K562 (cell line): ENCODE measurements at regions not wholly inside any gene's neighbourhood (a gene's known extent, or its start where the extent isn't known, plus 50 kb on each side); places are given as distances from the start of the nearest gene placed in this dataset.

Experiments
- ELF1 ChIP-seq: fragments of 200-800 bp; sonication (Bioruptor generic); IDR thresholded peaks from 2 replicates; pipeline ENCODE4 v1.6.1; 2016; ENCODE audit warnings: missing genetic modification characterization, missing compliant biosample characterization
- EP300 ChIP-seq: IDR thresholded peaks from 2 replicates; pipeline ENCODE4 v1.6.1; 2012; ENCODE audit warnings: low read length, improper control_type of control experiment
- FUS ChIP-seq: fragments of 200-400 bp; formaldehyde crosslinking; optimal IDR thresholded peaks from 2 replicates; pipeline ENCODE3; 2017; ENCODE audit warnings: low read depth, low read length
- MEIS2 ChIP-seq: fragments of 450-650 bp; IDR thresholded peaks from 2 replicates; pipeline ENCODE4 v1.6.1; 2014; ENCODE audit warnings: mild to moderate bottlenecking; ENCODE audit not compliant: partially characterized antibody
- POLR3G ChIP-seq: IDR thresholded peaks from 2 replicates; pipeline ENCODE4 v1.6.1; 2011; ENCODE audit not compliant: insufficient read length, insufficient replicate concordance; ENCODE audit errors: extremely low read depth
- RFX7 ChIP-seq: fragments of 250-450 bp; sonication (Bioruptor Pico); IDR thresholded peaks from 2 replicates; pipeline ENCODE4 v1.5.1; 2021; ENCODE audit warnings: mild to moderate bottlenecking
- SP1 ChIP-seq: sonication (generic); formaldehyde crosslinking; IDR thresholded peaks from 2 replicates; pipeline ENCODE4 v1.8.1; 2022; ENCODE audit warnings: mild to moderate bottlenecking, missing genetic modification reagents
- SP2 ChIP-seq: IDR thresholded peaks from 2 replicates; pipeline ENCODE4 v1.6.1; 2011; ENCODE audit warnings: mild to moderate bottlenecking, low read depth, low read length, moderate library complexity; ENCODE audit not compliant: poor library complexity, severe bottlenecking; ENCODE audit errors: extremely low read depth
- TRIM28 ChIP-seq: fragments of 450-650 bp; IDR thresholded peaks from 2 replicates; pipeline ENCODE4 v1.6.1; 2017
- ZNF134 ChIP-seq: fragments of 250-450 bp; sonication (Bioruptor Pico); conservative IDR thresholded peaks from 2 replicates; pipeline ENCODE4 v1.4.0; 2020
- ZNF41 ChIP-seq: fragments of 250-450 bp; sonication (Bioruptor Pico); conservative IDR thresholded peaks from 2 replicates; pipeline ENCODE4 v1.4.0; 2020; ENCODE audit warnings: mild to moderate bottlenecking
- TF ChIP-seq, protein P1 (sequence below): fragments of 250-450 bp; sonication (Bioruptor Pico); IDR thresholded peaks from 2 replicates; pipeline ENCODE4 v1.5.0; 2021
- TF ChIP-seq, protein P2 (sequence below): fragments of 450-650 bp; IDR thresholded peaks from 2 replicates; pipeline ENCODE4 v1.6.1; 2018; ENCODE audit not compliant: partially characterized antibody
- TF ChIP-seq, protein P3 (sequence below): fragments of 450-650 bp; IDR thresholded peaks from 2 replicates; pipeline ENCODE4 v1.6.1; 2017; ENCODE audit warnings: antibody characterized with exemption
- TF ChIP-seq, protein P4 (sequence below): sonication (generic); formaldehyde crosslinking; IDR thresholded peaks from 2 replicates; pipeline ENCODE4 v1.8.1; 2022; ENCODE audit warnings: missing genetic modification reagents
- TF ChIP-seq, protein P5 (sequence below): fragments of 450-650 bp; formaldehyde crosslinking; IDR thresholded peaks from 2 replicates; pipeline ENCODE4 v1.4.0; 2020; ENCODE audit warnings: mild to moderate bottlenecking, mixed read lengths
- TF ChIP-seq, protein P6 (sequence below): sonication (generic); formaldehyde crosslinking; IDR thresholded peaks from 2 replicates; pipeline ENCODE4 v1.8.0; 2022; ENCODE audit warnings: missing genetic modification reagents, mild to moderate bottlenecking, borderline replicate concordance

DNA sequence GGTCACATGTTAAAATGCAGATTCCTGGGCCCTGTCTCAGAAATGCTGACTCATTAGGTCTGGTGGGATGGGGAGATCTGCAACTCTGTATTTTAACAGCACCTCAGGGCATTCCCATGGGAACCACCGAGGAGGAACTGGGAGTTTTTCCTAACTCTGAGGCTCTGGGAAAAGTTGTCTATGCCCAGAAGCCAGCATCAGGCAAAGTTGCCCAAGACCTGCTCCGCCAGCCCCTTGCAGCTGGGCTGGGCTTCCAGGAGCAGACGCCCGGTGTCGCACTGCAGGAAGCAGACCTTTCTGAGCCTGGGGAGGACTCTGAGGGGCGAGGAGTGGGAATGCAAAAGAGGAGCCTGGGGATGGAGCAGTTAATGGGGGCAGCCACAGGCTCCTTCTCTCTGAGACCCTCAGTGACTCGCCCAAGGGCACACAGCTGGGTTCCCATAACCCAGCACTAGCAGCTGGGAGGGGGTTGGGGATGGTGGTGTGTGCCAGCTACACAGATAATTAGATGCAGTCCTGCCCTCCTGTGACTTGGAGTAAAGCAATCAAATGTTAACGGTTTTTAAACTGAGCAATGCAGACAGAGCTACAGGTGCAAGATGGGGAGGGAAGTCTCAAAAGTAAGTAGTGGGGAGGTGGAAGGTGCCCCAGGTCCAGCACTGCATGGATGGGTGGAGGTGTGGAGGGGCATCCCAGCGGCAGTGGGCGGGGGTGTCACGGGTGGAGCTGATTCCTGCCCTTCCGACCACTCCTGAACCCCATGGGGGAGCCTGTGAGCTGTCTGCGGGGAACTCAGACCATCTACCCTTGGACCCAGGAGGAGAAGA lies 100.4 kb downstream of the LSM3 start (continued):
- no peak for TF ChIP-seq FUS
- TF ChIP-seq, protein P1, sequence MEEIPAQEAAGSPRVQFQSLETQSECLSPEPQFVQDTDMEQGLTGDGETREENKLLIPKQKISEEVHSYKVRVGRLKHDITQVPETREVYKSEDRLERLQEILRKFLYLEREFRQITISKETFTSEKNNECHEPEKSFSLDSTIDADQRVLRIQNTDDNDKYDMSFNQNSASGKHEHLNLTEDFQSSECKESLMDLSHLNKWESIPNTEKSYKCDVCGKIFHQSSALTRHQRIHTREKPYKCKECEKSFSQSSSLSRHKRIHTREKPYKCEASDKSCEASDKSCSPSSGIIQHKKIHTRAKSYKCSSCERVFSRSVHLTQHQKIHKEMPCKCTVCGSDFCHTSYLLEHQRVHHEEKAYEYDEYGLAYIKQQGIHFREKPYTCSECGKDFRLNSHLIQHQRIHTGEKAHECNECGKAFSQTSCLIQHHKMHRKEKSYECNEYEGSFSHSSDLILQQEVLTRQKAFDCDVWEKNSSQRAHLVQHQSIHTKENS: no peak
- TF ChIP-seq ZNF41 (CRISPR knock-in tag): no peak
- TF ChIP-seq, protein P2, sequence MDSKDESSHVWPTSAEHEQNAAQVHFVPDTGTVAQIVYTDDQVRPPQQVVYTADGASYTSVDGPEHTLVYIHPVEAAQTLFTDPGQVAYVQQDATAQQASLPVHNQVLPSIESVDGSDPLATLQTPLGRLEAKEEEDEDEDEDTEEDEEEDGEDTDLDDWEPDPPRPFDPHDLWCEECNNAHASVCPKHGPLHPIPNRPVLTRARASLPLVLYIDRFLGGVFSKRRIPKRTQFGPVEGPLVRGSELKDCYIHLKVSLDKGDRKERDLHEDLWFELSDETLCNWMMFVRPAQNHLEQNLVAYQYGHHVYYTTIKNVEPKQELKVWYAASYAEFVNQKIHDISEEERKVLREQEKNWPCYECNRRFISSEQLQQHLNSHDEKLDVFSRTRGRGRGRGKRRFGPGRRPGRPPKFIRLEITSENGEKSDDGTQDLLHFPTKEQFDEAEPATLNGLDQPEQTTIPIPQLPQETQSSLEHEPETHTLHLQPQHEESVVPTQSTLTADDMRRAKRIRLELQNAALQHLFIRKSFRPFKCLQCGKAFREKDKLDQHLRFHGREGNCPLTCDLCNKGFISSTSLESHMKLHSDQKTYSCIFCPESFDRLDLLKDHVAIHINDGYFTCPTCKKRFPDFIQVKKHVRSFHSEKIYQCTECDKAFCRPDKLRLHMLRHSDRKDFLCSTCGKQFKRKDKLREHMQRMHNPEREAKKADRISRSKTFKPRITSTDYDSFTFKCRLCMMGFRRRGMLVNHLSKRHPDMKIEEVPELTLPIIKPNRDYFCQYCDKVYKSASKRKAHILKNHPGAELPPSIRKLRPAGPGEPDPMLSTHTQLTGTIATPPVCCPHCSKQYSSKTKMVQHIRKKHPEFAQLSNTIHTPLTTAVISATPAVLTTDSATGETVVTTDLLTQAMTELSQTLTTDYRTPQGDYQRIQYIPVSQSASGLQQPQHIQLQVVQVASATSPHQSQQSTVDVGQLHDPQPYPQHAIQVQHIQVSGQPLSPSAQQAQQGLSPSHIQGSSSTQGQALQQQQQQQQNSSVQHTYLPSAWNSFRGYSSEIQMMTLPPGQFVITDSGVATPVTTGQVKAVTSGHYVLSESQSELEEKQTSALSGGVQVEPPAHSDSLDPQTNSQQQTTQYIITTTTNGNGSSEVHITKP: no peak
- TF ChIP-seq POLR3G: no peak
- TF ChIP-seq SP2: no peak
- TF ChIP-seq, protein P3, sequence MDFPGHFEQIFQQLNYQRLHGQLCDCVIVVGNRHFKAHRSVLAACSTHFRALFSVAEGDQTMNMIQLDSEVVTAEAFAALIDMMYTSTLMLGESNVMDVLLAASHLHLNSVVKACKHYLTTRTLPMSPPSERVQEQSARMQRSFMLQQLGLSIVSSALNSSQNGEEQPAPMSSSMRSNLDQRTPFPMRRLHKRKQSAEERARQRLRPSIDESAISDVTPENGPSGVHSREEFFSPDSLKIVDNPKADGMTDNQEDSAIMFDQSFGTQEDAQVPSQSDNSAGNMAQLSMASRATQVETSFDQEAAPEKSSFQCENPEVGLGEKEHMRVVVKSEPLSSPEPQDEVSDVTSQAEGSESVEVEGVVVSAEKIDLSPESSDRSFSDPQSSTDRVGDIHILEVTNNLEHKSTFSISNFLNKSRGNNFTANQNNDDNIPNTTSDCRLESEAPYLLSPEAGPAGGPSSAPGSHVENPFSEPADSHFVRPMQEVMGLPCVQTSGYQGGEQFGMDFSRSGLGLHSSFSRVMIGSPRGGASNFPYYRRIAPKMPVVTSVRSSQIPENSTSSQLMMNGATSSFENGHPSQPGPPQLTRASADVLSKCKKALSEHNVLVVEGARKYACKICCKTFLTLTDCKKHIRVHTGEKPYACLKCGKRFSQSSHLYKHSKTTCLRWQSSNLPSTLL: no peak
- TF ChIP-seq, protein P4, sequence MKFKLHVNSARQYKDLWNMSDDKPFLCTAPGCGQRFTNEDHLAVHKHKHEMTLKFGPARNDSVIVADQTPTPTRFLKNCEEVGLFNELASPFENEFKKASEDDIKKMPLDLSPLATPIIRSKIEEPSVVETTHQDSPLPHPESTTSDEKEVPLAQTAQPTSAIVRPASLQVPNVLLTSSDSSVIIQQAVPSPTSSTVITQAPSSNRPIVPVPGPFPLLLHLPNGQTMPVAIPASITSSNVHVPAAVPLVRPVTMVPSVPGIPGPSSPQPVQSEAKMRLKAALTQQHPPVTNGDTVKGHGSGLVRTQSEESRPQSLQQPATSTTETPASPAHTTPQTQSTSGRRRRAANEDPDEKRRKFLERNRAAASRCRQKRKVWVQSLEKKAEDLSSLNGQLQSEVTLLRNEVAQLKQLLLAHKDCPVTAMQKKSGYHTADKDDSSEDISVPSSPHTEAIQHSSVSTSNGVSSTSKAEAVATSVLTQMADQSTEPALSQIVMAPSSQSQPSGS (CRISPR knock-in tag): no peak
- TF ChIP-seq, protein P5, sequence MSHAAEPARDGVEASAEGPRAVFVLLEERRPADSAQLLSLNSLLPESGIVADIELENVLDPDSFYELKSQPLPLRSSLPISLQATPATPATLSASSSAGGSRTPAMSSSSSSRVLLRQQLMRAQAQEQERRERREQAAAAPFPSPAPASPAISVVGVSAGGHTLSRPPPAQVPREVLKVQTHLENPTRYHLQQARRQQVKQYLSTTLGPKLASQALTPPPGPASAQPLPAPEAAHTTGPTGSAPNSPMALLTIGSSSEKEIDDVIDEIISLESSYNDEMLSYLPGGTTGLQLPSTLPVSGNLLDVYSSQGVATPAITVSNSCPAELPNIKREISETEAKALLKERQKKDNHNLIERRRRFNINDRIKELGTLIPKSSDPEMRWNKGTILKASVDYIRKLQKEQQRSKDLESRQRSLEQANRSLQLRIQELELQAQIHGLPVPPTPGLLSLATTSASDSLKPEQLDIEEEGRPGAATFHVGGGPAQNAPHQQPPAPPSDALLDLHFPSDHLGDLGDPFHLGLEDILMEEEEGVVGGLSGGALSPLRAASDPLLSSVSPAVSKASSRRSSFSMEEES (CRISPR knock-in tag): no peak
- TF ChIP-seq ELF1 (tag): no peak
- TF ChIP-seq MEIS2: no peak
- TF ChIP-seq TRIM28: no peak
- no peak for TF ChIP-seq SP1 (CRISPR knock-in tag)
- TF ChIP-seq, protein P6, sequence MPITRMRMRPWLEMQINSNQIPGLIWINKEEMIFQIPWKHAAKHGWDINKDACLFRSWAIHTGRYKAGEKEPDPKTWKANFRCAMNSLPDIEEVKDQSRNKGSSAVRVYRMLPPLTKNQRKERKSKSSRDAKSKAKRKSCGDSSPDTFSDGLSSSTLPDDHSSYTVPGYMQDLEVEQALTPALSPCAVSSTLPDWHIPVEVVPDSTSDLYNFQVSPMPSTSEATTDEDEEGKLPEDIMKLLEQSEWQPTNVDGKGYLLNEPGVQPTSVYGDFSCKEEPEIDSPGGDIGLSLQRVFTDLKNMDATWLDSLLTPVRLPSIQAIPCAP (CRISPR knock-in tag): no peak
- no peak for TF ChIP-seq ZNF134
- TF ChIP-seq EP300: 0 out of 2 replicates have a peak, but pooled peaks have one; percentile 28
- TF ChIP-seq RFX7: no peak
